Keratinocyte (primary cell): ENCODE measurements at regions not wholly inside any gene's neighbourhood (a gene's known extent, or its start where the extent isn't known, plus 50 kb on each side); places are given as distances from the start of the nearest gene placed in this dataset.

ENCODE experiments used
- DNase-seq: peaks from one replicate; pipeline ENCODE4 v3.0.0-alpha.2; 2011; ENCODE audit warnings: low read depth, missing footprints, low spot score
- FAIRE-seq: peaks from 2 replicates; lab custom pipeline; 2011; peaks lifted over from hg19 to GRCh38; lab: Jason Lieb, UNC
- H2AFZ ChIP-seq: 2 replicates; pipeline ENCODE4 v1.6.0; 2012; ENCODE audit warnings: low read length, control low read depth, inconsistent platforms; ENCODE audit not compliant: control insufficient read depth
- H3K27ac ChIP-seq: 2 replicates; pipeline ENCODE4 v1.5.1; 2011; ENCODE audit warnings: low read length; ENCODE audit not compliant: control insufficient read depth, insufficient read depth
- H3K27me3 ChIP-seq: 3 replicates; pipeline ENCODE4 v1.6.0; 2011; ENCODE audit warnings: low read length; ENCODE audit not compliant: control insufficient read depth, insufficient read depth; ENCODE audit errors: extremely low read depth
- H3K36me3 ChIP-seq, 2 experiments: 2 replicates in 1 of 2; 3 replicates in 1 of 2; pipeline ENCODE4 v1.5.1; 2011; ENCODE audit warnings: low read length in 2 of 2, mild to moderate bottlenecking in 1 of 2; ENCODE audit not compliant: control insufficient read depth in 2 of 2, insufficient read depth in 2 of 2; ENCODE audit errors: extremely low read depth in 1 of 2
- H3K4me1 ChIP-seq: 3 replicates; pipeline ENCODE4 v1.5.1; 2011; ENCODE audit warnings: low read length; ENCODE audit not compliant: control insufficient read depth, insufficient read depth; ENCODE audit errors: extremely low read depth
- H3K4me2 ChIP-seq: 3 replicates; pipeline ENCODE4 v1.6.0; 2011; ENCODE audit warnings: low read depth, low read length; ENCODE audit not compliant: control insufficient read depth, insufficient read depth; ENCODE audit errors: extremely low read depth
- H3K4me3 ChIP-seq, 3 experiments: fragments of 200-600 bp in 1 of 3; sonication (generic) in 1 of 3; 2 replicates in 2 of 3; 3 replicates in 1 of 3; pipeline ENCODE4 v1.5.1; 2011 to 2016; ENCODE audit warnings: low read length in 3 of 3, mild to moderate bottlenecking in 3 of 3, control low read depth in 2 of 3, inconsistent platforms in 1 of 3, low read depth in 1 of 3, mixed read lengths in 1 of 3, mixed run types in 1 of 3, moderate library complexity in 1 of 3; ENCODE audit not compliant: control insufficient read depth in 2 of 3, insufficient read depth in 2 of 3; ENCODE audit errors: extremely low read depth in 1 of 3
- H3K79me2 ChIP-seq: 2 replicates; pipeline ENCODE4 v1.6.0; 2012; ENCODE audit warnings: low read length; ENCODE audit not compliant: control insufficient read depth, insufficient read depth
- H3K9ac ChIP-seq: 3 replicates; pipeline ENCODE4 v1.6.0; 2011; ENCODE audit warnings: low read length; ENCODE audit not compliant: control insufficient read depth, insufficient read depth; ENCODE audit errors: extremely low read depth
- H3K9me1 ChIP-seq: 3 replicates; pipeline ENCODE4 v1.6.0; 2011; ENCODE audit warnings: low read length; ENCODE audit not compliant: control insufficient read depth, insufficient read depth; ENCODE audit errors: extremely low read depth
- H3K9me3 ChIP-seq: 2 replicates; pipeline ENCODE4 v1.5.1; 2012; ENCODE audit warnings: low read depth, low read length; ENCODE audit not compliant: control insufficient read depth
- H4K20me1 ChIP-seq: 3 replicates; pipeline ENCODE4 v1.6.0; 2011; ENCODE audit warnings: low read length; ENCODE audit not compliant: control insufficient read depth, insufficient read depth; ENCODE audit errors: extremely low read depth
- CTCF ChIP-seq, 3 experiments: IDR thresholded peaks in 1 of 3; conservative IDR thresholded peaks in 1 of 3; optimal IDR thresholded peaks in 1 of 3; 2 replicates in 2 of 3; 3 replicates in 1 of 3; pipeline versions ENCODE3 to v1.5.1; 2011; ENCODE audit warnings: low read length in 3 of 3, mild to moderate bottlenecking in 3 of 3, moderate library complexity in 2 of 3, control low read depth in 1 of 3, inconsistent platforms in 1 of 3; ENCODE audit not compliant: insufficient read depth in 2 of 3; ENCODE audit errors: extremely low read depth in 1 of 3
- EZH2 ChIP-seq: IDR thresholded peaks from one replicate; pipeline ENCODE4 v1.6.1; 2012; ENCODE audit warnings: inconsistent platforms, mild to moderate bottlenecking, low read length, moderate library complexity
- dilution Hi-C: fragments of 300-500 bp; cut with MboI; formaldehyde crosslinking; loops from one replicate; pipeline ENCODE4 v1.7.0; 2020; ENCODE audit warnings: low sequenced_read_pairs; ENCODE audit not compliant: extremely low pct_ligation_motif_present

- FAIRE-seq (no peak), DNase-seq (no peak)
- no peaks in the 10 kb centered on the region for H3K36me3 ChIP-seq
- H3K4me3 ChIP-seq: no peak overlapping the region
- H2AFZ ChIP-seq: no peak overlapping the region
- no peaks in the 10 kb centered on the region for H3K9me1 ChIP-seq
- no peaks in the 10 kb centered on the region for H3K4me1 ChIP-seq
- H3K27ac ChIP-seq: no peak overlapping the region
- H3K9ac ChIP-seq: no peak overlapping the region
- H4K20me1 ChIP-seq: no peaks in the 10 kb centered on the region
- H3K27me3 ChIP-seq: no peaks in the 10 kb centered on the region
- H3K9me3 ChIP-seq: no peaks in the 10 kb centered on the region
- H3K79me2 ChIP-seq: no peaks in the 10 kb centered on the region
- dilution Hi-C loops: no loop called here
- no peak for TF ChIP-seq CTCF (optimal IDR thresholded peaks at IDR 0.05 in 1 of 3, IDR thresholded peaks at IDR 0.05 in 1 of 3, conservative IDR thresholded peaks at IDR 0.05 in 1 of 3; ENCODE audit: extremely low read depth in 1 of 3, insufficient read depth in 2 of 3, low read length in 3 of 3)
- TF ChIP-seq EZH2: no peak
- no peak overlapping the region for H3K4me2 ChIP-seq
Measured at GRCh38 chr6:133171989-133172604, 69.1 kb upstream of the EYA4 start.

GRCh38 chr6:133173276-133173675 lies 67.9 kb upstream of the EYA4 start:
- DNase-seq: no peak
- dilution Hi-C loops: no loop called here
- no peak for FAIRE-seq
- no peaks in the 10 kb centered on the region for H3K9me3 ChIP-seq
- H3K9me1 ChIP-seq: no peaks in the 10 kb centered on the region
- TF ChIP-seq EZH2 (no peak), CTCF (optimal IDR thresholded peaks at IDR 0.05 in 1 of 3, IDR thresholded peaks at IDR 0.05 in 1 of 3, conservative IDR thresholded peaks at IDR 0.05 in 1 of 3; ENCODE audit: extremely low read depth in 1 of 3, insufficient read depth in 2 of 3, low read length in 3 of 3) (no peak)
- no peak overlapping the region for H3K9ac ChIP-seq
- no peaks in the 10 kb centered on the region for H3K79me2 ChIP-seq
- H3K27ac ChIP-seq: no peak overlapping the region
- H3K36me3 ChIP-seq: no peaks in the 10 kb centered on the region
- H3K4me1 ChIP-seq: no peaks in the 10 kb centered on the region
- no peaks in the 10 kb centered on the region for H4K20me1 ChIP-seq
- no peak overlapping the region for H3K4me2 ChIP-seq
- no peak overlapping the region for H2AFZ ChIP-seq
- no peaks in the 10 kb centered on the region for H3K27me3 ChIP-seq
- no peak overlapping the region for H3K4me3 ChIP-seq
